ENCODE measurements at regions not wholly inside any gene's neighbourhood (a gene's known extent, or its start where the extent isn't known, plus 50 kb on each side); places are given as distances from the start of the nearest gene placed in this dataset.

- H3K27me3 ChIP-seq (ENCODE audit: low read depth, low read length), result no peaks in the 10 kb centered on the region
- H3K4me3 ChIP-seq (ENCODE audit: low read depth in 1 of 2, low read length in 2 of 2), result no peak overlapping the region
- H3K9me3 ChIP-seq (ENCODE audit: control insufficient read depth in 1 of 2, low read length in 2 of 2), result no peaks in the 10 kb centered on the region
- no peaks in the 10 kb centered on the region for H3K4me1 ChIP-seq (ENCODE audit: control insufficient read depth in 1 of 2, insufficient read depth in 2 of 2, low read length in 2 of 2)
- no peak overlapping the region for H3K27ac ChIP-seq (ENCODE audit: low read length)
- no peaks in the 10 kb centered on the region for H3K36me3 ChIP-seq (ENCODE audit: control insufficient read depth in 1 of 2, insufficient read depth in 2 of 2, low read length in 2 of 2)
These were observed 139.2 kb downstream of the RXFP2 start for GRCh38 chr13:31878495-31878894.

DNA sequence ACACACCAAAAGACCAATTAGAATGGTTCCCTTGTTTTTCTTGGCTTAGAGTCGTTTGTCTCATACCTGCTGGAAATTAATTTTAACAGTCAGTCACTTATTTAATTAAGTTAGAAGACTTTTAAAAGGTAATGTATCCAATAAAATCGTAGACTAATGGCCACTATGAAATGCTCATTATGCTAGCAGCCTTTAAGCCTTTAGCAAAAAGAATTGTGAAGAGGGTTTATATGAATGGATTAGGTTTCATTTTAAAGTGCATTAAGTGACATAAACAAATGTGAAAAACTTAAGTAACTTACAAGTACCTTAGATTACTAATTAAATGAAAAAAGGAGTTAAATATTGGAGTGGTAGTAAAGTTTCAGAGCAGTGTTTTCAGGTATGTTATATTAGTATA, 139.6 kb downstream of the RXFP2 start:
- Histone ChIP-seq H3K4me3 (ENCODE audit: low read depth in 1 of 2, low read length in 2 of 2) (no peak overlapping the region), H3K27me3 (ENCODE audit: low read depth, low read length) (no peaks in the 10 kb centered on the region), H3K9me3 (ENCODE audit: control insufficient read depth in 1 of 2, low read length in 2 of 2) (no peaks in the 10 kb centered on the region), H3K4me1 (ENCODE audit: control insufficient read depth in 1 of 2, insufficient read depth in 2 of 2, low read length in 2 of 2) (no peaks in the 10 kb centered on the region), H3K36me3 (ENCODE audit: control insufficient read depth in 1 of 2, insufficient read depth in 2 of 2, low read length in 2 of 2) (no peaks in the 10 kb centered on the region), H3K27ac (ENCODE audit: low read length) (no peak overlapping the region)

GRCh38 chr13:31880851-31881494, 141.6 kb downstream of the RXFP2 start:
- no peaks in the 10 kb centered on the region for H3K9me3 ChIP-seq (ENCODE audit: control insufficient read depth in 1 of 2, low read length in 2 of 2)
- no peaks in the 10 kb centered on the region for H3K27me3 ChIP-seq (ENCODE audit: low read depth, low read length)
- H3K4me3 ChIP-seq (ENCODE audit: low read depth in 1 of 2, low read length in 2 of 2), result no peak overlapping the region
- peaks cover 0 to 1% of the 10 kb centered on the region in 2 donors for H3K4me1 ChIP-seq (ENCODE audit: control insufficient read depth in 1 of 2, insufficient read depth in 2 of 2, low read length in 2 of 2)
- H3K27ac ChIP-seq (ENCODE audit: low read length), result no peak overlapping the region
- no peaks in the 10 kb centered on the region for H3K36me3 ChIP-seq (ENCODE audit: control insufficient read depth in 1 of 2, insufficient read depth in 2 of 2, low read length in 2 of 2)

DNA sequence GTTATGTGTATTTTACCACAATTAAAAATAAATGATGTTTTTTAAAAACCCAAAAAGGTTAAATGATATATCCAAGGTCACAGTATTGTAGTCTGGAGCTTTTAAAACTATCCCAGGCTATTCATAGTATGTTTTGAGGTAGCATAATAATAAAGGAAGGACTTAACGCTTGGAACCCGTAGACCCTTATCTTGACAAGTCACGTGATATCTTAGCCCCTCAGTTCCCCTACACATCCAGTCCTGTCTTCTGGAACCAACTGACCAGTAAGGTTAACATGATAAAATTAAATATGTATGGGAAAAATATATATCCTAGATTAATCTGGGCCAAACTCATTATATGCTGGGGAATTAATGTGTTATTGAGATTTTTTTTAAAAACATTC, 142.2 kb downstream of the RXFP2 start:
- Histone ChIP-seq H3K9me3 (ENCODE audit: control insufficient read depth in 1 of 2, low read length in 2 of 2) (no peaks in the 10 kb centered on the region), H3K4me3 (ENCODE audit: low read depth in 1 of 2, low read length in 2 of 2) (no peak overlapping the region), H3K27ac (ENCODE audit: low read length) (no peak overlapping the region), H3K4me1 (ENCODE audit: control insufficient read depth in 1 of 2, insufficient read depth in 2 of 2, low read length in 2 of 2) (peaks cover 0 to 6% of the 10 kb centered on the region in 2 donors), H3K36me3 (ENCODE audit: control insufficient read depth in 1 of 2, insufficient read depth in 2 of 2, low read length in 2 of 2) (no peaks in the 10 kb centered on the region), H3K27me3 (ENCODE audit: low read depth, low read length) (no peaks in the 10 kb centered on the region)

DNA sequence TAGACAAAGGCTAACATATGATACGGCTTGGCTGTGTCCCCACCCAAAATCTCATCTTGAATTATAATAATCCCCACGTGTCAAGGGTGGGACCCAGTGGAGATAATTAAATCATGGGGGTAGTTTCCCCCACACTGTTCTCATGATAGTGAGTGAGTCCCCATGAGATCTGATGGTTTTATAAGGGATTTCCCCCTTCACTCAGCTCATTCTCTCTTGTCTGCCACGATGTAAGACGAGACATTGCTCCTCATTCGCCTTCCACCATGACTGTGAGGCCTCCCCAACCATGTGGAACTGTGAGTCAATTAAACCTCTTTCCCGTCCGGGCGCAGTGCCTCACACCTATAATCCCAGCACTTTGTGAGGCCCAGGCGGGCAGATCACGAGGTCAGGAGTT, 143.5 kb downstream of the RXFP2 start:
- no peak overlapping the region for H3K27ac ChIP-seq (ENCODE audit: low read length)
- no peak overlapping the region for H3K4me3 ChIP-seq (ENCODE audit: low read depth in 1 of 2, low read length in 2 of 2)
- H3K9me3 ChIP-seq (ENCODE audit: control insufficient read depth in 1 of 2, low read length in 2 of 2), result no peaks in the 10 kb centered on the region
- H3K36me3 ChIP-seq (ENCODE audit: control insufficient read depth in 1 of 2, insufficient read depth in 2 of 2, low read length in 2 of 2), result no peaks in the 10 kb centered on the region
- no peaks in the 10 kb centered on the region for H3K27me3 ChIP-seq (ENCODE audit: low read depth, low read length)
- peaks cover 0 to 6% of the 10 kb centered on the region in 2 donors for H3K4me1 ChIP-seq (ENCODE audit: control insufficient read depth in 1 of 2, insufficient read depth in 2 of 2, low read length in 2 of 2)

- Histone ChIP-seq H3K4me1 (ENCODE audit: control insufficient read depth in 1 of 2, insufficient read depth in 2 of 2, low read length in 2 of 2) (peaks cover 0 to 6% of the 10 kb centered on the region in 2 donors), H3K9me3 (ENCODE audit: control insufficient read depth in 1 of 2, low read length in 2 of 2) (no peaks in the 10 kb centered on the region), H3K27me3 (ENCODE audit: low read depth, low read length) (no peaks in the 10 kb centered on the region), H3K27ac (ENCODE audit: low read length) (no peak overlapping the region), H3K36me3 (ENCODE audit: control insufficient read depth in 1 of 2, insufficient read depth in 2 of 2, low read length in 2 of 2) (no peaks in the 10 kb centered on the region), H3K4me3 (ENCODE audit: low read depth in 1 of 2, low read length in 2 of 2) (no peak overlapping the region)
These were observed 145.2 kb downstream of the RXFP2 start for GRCh38 chr13:31884556-31884955.

DNA sequence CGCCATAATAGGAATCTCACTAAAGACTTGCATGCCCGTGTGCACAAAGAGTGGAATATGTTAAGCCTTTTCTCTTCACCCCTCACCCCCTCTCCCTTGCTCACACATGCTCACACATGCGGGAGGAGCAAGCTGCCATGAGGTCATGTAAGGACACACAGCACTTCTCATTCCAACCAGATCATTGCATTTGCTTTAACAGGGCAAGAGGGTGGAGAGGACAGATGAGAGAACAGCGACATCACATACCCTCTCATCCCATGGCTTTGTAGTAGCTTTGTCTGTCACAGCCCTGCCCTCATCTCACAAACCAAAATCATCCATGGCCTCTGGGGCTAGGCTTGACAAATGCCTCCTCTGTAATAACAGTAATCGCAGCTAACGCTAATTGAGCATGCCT, 145.6 kb upstream of the FRY start:
- no peak overlapping the region for H3K27ac ChIP-seq (ENCODE audit: low read length)
- no peak overlapping the region for H3K4me3 ChIP-seq (ENCODE audit: low read depth in 1 of 2, low read length in 2 of 2)

DNA sequence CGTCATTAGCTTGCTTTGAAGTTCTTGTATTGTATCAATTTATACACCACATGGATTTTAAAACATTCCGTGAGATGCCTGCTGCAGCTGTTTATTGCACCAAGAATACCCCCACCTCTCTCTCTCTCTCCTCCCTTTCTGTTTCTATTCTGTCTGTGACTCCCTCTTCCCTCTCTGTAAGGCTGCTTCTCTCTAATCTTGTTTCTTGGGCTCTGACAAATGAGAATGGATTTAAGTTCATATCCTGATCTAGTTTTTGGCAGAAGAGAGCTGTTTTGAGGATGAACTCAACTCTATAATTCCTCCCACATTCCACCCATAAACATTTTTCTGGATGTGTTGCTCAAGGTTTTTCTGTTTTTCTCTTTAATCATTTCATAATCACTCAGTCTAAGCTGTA, 144.3 kb upstream of the FRY start:
- H3K27me3 ChIP-seq (ENCODE audit: low read depth, low read length), result no peaks in the 10 kb centered on the region
- H3K4me1 ChIP-seq (ENCODE audit: control insufficient read depth in 1 of 2, insufficient read depth in 2 of 2, low read length in 2 of 2), result peaks cover 0 to 6% of the 10 kb centered on the region in 2 donors
- no peaks in the 10 kb centered on the region for H3K9me3 ChIP-seq (ENCODE audit: control insufficient read depth in 1 of 2, low read length in 2 of 2)
- H3K27ac ChIP-seq (ENCODE audit: low read length), result no peak overlapping the region
- H3K36me3 ChIP-seq (ENCODE audit: control insufficient read depth in 1 of 2, insufficient read depth in 2 of 2, low read length in 2 of 2), result no peaks in the 10 kb centered on the region
- H3K4me3 ChIP-seq (ENCODE audit: low read depth in 1 of 2, low read length in 2 of 2), result no peak overlapping the region

More for the DNA sequence above, 145.6 kb upstream of the FRY start:
- Histone ChIP-seq H3K36me3 (ENCODE audit: control insufficient read depth in 1 of 2, insufficient read depth in 2 of 2, low read length in 2 of 2) (no peaks in the 10 kb centered on the region), H3K27me3 (ENCODE audit: low read depth, low read length) (no peaks in the 10 kb centered on the region), H3K9me3 (ENCODE audit: control insufficient read depth in 1 of 2, low read length in 2 of 2) (no peaks in the 10 kb centered on the region), H3K4me1 (ENCODE audit: control insufficient read depth in 1 of 2, insufficient read depth in 2 of 2, low read length in 2 of 2) (peaks cover 0 to 6% of the 10 kb centered on the region in 2 donors)

- Histone ChIP-seq H3K27ac (ENCODE audit: low read length) (no peak overlapping the region), H3K4me3 (ENCODE audit: low read depth in 1 of 2, low read length in 2 of 2) (no peak overlapping the region), H3K36me3 (ENCODE audit: control insufficient read depth in 1 of 2, insufficient read depth in 2 of 2, low read length in 2 of 2) (no peaks in the 10 kb centered on the region), H3K27me3 (ENCODE audit: low read depth, low read length) (no peaks in the 10 kb centered on the region), H3K4me1 (ENCODE audit: control insufficient read depth in 1 of 2, insufficient read depth in 2 of 2, low read length in 2 of 2) (peaks cover 0 to 6% of the 10 kb centered on the region in 2 donors), H3K9me3 (ENCODE audit: control insufficient read depth in 1 of 2, low read length in 2 of 2) (no peaks in the 10 kb centered on the region)
These were observed 140.6 kb upstream of the FRY start for GRCh38 chr13:31890946-31891345.

DNA sequence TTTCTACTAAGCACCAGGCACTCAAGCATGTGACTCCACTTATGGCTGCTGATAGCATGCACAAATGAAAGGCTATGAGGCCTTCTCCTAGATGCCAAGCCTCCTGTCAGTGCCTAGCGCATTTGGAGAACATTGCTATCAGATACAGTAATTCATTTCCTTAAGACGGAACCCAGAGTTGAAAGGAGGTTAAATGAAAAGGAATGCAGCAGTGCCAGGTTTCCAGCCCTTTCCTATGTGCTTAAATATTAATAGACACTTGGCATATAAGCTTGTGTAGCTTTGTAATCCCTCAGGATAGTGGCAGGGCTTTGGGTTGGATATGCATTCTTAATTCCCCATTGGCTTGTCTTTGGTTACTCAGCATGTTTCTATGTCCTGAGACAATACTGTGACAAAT, 140.1 kb upstream of the FRY start:
- H3K9me3 ChIP-seq (ENCODE audit: control insufficient read depth in 1 of 2, low read length in 2 of 2), result no peaks in the 10 kb centered on the region
- no peak overlapping the region for H3K27ac ChIP-seq (ENCODE audit: low read length)
- H3K4me3 ChIP-seq (ENCODE audit: low read depth in 1 of 2, low read length in 2 of 2), result no peak overlapping the region
- H3K4me1 ChIP-seq (ENCODE audit: control insufficient read depth in 1 of 2, insufficient read depth in 2 of 2, low read length in 2 of 2), result peaks cover 0 to under 1% of the 10 kb centered on the region in 2 donors
- H3K36me3 ChIP-seq (ENCODE audit: control insufficient read depth in 1 of 2, insufficient read depth in 2 of 2, low read length in 2 of 2), result no peaks in the 10 kb centered on the region
- H3K27me3 ChIP-seq (ENCODE audit: low read depth, low read length), result no peaks in the 10 kb centered on the region

DNA sequence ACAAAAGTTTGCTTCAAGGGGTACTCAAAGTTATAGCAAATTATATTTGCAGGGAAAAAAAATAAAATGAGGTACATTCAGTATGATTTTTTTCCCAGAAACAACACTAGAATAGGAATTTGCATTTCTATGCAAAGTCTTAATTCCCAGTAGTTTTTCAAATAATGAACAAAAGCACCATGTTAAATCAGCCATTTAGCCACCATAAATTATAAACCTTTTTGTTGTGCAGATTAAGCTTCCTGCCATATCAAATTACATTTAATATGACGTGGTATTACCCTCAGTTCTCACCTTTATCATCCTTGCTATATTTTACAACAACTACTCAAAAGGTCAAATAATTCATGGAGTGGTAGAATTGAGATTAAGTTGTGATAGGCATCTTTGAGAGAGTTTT, 136.6 kb upstream of the FRY start:
- H3K27ac ChIP-seq (ENCODE audit: low read length), result no peak overlapping the region
- no peak overlapping the region for H3K4me3 ChIP-seq (ENCODE audit: low read depth in 1 of 2, low read length in 2 of 2)
- H3K4me1 ChIP-seq (ENCODE audit: control insufficient read depth in 1 of 2, insufficient read depth in 2 of 2, low read length in 2 of 2), result no peaks in the 10 kb centered on the region
- H3K9me3 ChIP-seq (ENCODE audit: control insufficient read depth in 1 of 2, low read length in 2 of 2), result no peaks in the 10 kb centered on the region
- no peaks in the 10 kb centered on the region for H3K27me3 ChIP-seq (ENCODE audit: low read depth, low read length)
- no peaks in the 10 kb centered on the region for H3K36me3 ChIP-seq (ENCODE audit: control insufficient read depth in 1 of 2, insufficient read depth in 2 of 2, low read length in 2 of 2)

DNA sequence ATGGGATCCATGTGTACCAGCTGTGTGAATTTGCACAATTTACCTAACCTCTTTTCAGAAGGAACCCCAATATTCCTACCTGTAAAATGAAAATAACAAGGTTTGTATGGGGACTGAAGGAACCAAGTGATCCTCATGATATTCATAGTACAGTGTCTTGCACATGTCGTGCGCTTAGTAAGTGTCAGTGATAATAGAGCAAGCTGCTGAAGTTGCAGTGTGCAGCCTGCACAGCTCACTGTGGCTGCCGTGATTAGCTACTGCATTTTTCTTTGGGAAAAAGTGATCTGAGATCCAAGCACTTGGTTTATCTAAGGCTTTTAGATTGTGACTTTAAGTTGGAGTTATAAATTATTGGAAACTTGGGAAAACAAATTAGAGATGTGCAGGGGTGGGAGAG, 135.9 kb upstream of the FRY start:
- no peaks in the 10 kb centered on the region for H3K9me3 ChIP-seq (ENCODE audit: control insufficient read depth in 1 of 2, low read length in 2 of 2)
- no peak overlapping the region for H3K27ac ChIP-seq (ENCODE audit: low read length)
- H3K27me3 ChIP-seq (ENCODE audit: low read depth, low read length), result no peaks in the 10 kb centered on the region
- no peak overlapping the region for H3K4me3 ChIP-seq (ENCODE audit: low read depth in 1 of 2, low read length in 2 of 2)
- no peaks in the 10 kb centered on the region for H3K36me3 ChIP-seq (ENCODE audit: control insufficient read depth in 1 of 2, insufficient read depth in 2 of 2, low read length in 2 of 2)
- no peaks in the 10 kb centered on the region for H3K4me1 ChIP-seq (ENCODE audit: control insufficient read depth in 1 of 2, insufficient read depth in 2 of 2, low read length in 2 of 2)
